8988T (cell line): ENCODE measurements at regions not wholly inside any gene's neighbourhood (a gene's known extent, or its start where the extent isn't known, plus 50 kb on each side); places are given as distances from the start of the nearest gene placed in this dataset.
"Not testable (repeated sequence)": the region's sequence is repeated elsewhere in the genome, so short reads cannot be mapped to it uniquely, and the experiment has no call there.

Experiments used
- DNase-seq: peaks from one replicate; pipeline ENCODE4 v3.0.0; 2011

DNA sequence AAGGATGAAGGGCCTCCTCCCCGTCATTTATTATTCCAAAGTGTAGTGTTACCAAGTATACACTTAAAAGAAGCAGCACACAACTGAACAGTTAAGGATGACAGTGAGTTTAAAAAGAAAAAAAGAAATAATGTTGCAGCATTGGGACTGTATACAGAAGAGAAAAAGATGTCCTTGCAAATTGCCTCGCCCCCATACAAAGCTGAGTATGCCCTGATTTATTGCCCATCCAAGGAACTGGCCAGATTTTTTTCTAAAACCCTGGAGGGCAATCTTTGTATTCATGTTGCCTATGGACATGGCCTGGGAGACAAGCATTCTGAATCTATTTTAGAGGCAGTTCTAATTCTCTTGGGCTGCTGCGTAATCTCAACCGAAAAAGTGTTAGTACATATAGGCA is 182.7 kb upstream of the NR4A3 start:
- no peak for DNase-seq

GRCh38 chr9:99647604-99648003 is 174.1 kb upstream of the NR4A3 start:
- DNase-seq, result no peak

DNA sequence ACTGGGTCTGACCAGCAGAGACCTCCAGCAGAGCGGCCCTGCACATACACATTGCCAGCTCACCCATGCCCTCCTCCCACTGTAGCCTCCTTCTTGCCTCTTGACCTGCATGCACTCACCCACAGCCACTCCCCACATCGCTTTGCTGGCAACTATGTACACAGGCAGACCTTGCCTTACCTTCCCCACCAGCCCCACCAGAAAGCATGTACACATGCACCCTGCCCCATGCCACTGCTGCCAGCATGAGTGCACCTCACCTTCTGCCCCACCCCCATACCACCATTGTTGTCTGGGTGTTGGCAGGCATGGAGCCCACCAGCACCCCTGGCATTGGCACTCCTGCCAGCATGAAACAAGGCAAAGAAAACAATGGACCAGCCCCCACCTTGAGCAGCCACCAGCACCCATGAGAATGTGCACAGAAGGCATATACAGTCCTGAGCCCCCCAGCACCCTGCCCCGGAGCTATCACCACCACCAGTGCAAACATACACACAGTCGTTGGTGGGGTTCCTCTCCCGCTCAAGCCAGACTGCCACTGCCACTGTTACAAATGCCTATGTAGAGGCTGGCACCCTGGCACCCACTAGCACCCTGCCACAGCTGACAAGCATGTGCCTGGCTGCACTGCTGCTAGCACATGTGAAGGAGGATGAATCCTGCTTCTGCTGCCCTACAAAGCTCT is 171.4 kb upstream of the NR4A3 start:
- no peak for DNase-seq

DNA sequence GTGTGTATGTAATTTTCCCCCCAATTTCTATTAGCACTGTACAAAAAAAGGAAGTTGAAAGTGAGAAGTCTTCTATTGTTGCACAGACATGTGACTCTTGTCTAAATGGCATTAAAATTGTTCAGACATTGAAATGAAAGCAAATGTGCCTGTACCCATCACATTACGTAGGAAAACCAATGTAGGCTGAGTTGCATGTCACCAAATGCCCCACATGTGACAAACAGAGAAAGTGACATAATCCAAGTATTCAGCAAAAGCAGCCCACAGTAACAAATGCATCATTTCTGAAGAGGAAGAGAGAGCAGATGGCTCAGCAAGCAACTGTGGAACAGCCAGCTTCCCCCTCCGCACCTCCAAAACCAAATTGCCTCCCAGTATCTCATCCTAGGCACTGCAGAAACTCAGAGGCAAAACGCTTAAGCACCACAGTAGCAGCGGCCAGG is 161.5 kb upstream of the NR4A3 start:
- no peak for DNase-seq

GRCh38 chr9:99663297-99663696 is 158.4 kb upstream of the NR4A3 start:
- DNase-seq, result no peak

DNA sequence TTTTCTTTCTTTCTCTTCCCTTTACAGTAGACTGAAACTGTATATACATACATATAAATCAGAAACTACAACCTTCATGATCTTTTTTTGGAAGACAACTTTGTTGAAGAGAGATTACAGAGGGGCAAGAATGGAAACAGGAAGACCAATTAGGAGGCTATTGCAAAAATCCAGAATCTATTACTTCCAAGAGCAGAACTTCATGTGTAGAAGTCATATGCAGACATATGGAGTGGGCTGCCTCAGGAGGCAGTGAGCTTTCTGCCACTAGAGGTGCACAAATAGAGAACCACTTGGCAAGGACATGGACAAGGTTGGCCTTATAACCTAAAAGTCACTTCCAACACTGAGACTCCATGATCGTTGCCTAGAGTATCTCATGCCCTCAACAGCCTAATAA is 157.8 kb upstream of the NR4A3 start:
- no peak for DNase-seq

DNA sequence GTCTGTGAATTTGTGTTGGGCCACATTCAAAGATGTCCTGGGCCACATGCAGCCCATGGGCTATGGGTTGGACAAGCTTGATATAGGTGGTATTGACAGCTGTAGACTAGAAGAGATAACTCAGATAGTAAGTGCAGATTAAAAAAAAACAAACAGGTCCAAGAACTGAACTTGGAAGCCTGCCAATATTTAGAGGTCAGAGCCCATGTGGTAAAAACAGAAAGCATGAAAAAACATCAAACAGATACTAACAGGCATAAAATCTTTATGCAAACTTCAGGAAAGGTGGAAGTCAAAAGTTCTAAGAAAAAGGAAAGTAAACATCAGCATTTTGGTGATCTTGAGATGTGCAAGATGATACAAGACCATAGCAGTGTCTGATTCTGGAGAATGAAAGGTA is 155.1 kb upstream of the NR4A3 start:
- DNase-seq, result no peak

DNA sequence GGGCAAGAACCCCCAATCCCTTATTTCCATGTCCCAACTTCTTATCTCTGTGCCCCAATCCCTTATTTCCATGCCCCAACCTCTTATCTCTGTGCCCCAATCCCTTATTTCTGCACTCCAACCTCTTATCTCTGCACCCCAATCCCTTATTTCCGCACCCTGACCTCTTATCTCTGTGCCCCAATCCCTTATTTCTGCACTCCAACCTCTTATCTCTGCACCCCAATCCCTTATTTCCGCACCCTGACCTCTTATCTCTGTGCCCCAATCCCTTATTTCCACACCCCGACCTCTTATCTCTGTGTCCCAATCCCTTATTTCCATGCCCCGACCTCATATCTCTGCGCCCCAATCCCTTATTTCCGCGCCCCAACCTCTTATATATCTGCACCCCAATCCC is 150.8 kb upstream of the NR4A3 start:
- DNase-seq, result not testable (repeated sequence)

DNA sequence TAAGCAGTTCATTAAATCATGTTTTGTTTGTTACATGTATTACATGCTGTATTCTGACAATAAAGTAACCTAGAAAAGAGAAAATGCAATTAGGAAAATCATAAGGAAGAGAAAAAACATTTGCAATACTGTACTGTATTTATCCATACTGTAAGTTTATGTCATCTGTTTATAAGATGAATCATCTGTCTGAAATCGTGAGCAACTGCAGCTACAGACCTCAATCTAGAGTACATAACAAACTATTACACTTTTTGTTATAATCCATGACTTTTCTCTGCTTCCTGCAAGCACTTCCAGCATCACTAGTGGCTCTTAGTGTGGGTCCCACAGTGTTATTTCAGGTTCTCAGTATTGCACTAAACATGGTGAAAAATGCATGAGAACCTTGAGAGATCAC is 144.4 kb upstream of the NR4A3 start:
- no peak for DNase-seq

GRCh38 chr9:99678566-99678965 is 143.1 kb upstream of the NR4A3 start:
- no peak for DNase-seq

DNA sequence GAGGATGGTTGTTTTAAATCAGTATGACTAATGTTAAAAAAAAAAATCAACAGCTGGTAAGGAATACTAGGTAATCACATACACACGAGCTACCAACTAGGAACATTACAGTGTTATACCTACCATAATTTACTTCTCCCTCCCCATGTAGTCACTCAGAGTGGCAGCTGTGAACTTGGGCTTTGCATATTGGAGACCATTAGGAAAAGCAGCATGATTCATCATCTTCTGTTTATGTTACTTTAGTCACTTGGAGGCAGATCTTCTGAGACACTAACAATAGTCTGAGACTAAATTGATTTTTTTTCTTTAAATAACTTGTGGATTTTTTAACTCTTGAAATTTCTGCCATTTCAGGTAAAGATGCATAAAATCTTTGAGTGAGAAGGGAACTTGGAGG is 141.5 kb upstream of the NR4A3 start:
- DNase-seq, result no peak

GRCh38 chr9:99681113-99681512 is 140.6 kb upstream of the NR4A3 start:
- no peak for DNase-seq

DNA sequence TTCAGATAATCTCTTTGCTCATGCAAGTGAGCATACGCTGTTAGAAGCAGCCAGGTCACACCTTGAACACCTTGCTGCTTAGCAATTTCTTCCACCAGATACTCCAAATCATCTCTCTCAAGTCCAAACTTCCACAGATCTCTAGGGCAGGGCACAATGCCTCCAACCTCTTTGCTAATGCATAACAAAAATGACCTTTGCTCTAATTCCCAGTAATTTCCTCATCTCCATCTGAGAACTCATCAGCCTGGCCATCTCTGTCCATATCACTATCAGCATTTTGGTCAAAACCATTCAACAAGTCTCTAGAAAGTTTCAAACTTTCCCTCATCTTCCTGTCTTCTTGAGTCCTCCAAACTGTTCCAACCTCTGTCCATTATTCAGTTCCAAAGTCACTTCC is 139.3 kb upstream of the NR4A3 start:
- no peak for DNase-seq

DNA sequence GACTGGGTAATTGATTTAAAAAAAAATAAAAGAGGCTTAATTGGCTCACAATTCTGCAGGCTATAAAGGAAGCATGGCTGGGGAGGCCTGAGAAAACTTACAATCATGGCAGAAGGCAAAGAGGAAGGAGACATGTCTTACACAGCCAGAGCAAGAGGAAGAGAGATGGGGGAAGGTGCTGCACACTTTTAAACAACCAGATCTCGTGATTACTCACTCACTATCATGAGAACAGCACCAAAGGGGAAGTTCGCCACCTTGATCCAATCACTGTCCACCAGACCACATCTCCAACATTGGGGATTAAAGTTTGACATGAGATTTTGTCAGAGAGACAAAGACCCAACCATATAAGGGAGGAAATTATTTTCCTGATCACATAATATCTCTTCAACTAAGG is 138.8 kb upstream of the NR4A3 start:
- no peak for DNase-seq

GRCh38 chr9:99690573-99690972 is 131.1 kb upstream of the NR4A3 start:
- DNase-seq, result no peak

DNA sequence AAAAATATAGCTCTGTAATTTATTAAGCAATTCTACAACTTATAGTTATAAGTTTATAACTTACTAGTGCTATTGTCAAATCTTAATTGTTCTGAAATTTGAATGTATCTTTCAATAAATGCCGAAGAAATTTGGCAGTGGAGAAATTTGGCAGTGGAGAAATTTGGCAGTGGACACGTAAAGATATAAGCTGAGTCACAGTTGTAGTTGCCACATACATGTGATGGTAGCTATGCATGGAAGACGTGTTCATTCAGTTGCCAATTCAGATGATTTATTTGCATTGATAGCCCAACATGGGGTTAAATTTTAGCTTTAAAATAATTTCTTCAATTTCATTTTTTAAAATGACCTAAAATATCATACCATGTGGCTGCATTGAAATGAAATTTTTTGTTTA is 127.8 kb upstream of the NR4A3 start:
- no peak for DNase-seq

DNA sequence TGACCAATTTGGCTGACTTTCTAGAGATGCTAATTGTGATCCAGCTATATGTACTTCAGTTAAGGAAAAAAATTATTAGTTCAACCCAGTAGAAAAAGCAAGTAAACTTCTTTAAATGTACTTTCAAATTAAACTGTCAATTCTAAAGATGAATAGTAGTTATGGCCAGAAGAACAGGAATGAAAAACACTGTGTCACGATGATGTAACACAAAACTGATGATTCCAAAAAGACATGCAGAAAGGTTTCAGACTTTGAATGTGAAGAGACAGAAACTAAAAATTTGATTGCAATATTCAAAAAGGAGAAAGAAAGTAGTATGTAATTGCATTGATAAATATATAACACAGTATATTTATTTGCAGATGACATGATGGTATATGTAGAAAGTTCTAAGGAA is 127.3 kb upstream of the NR4A3 start:
- no peak for DNase-seq

DNA sequence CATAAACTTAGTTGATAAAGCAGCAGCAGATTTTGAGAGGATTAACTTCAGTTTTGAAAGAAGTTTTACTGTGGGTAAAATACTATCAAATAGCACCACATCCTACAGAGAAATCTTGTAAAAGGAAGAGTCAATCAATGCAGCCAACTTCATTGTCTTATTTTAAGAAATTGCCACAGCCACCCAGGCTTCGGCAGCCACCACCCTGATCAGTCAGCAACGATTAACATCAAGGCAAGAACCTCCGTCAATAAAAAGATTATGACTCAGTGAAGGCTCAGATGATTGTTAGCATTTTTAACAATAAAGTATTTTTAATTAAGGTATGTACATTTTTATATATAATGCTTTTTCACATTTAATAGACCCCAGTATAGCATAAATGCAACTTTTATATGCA is 122.3 kb upstream of the NR4A3 start:
- DNase-seq, result no peak

DNA sequence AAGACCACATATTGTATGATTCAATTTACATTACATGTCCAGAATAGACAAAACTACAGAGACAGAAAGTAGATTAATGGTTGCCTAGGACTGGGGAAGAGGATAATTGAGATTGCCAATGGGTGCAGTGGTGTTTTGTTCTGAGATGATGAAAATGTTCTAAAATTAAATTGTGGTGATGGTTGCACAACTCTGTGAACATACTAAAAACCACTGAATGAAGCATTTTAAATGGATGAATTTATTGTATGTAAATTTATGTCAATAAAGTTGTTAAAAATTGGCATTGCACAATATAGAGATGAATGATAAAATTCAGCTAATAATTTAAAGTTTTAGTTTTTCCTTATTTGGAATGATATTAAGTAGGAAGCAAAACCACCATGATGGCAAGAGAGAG is 109.5 kb upstream of the NR4A3 start:
- DNase-seq, result no peak

DNA sequence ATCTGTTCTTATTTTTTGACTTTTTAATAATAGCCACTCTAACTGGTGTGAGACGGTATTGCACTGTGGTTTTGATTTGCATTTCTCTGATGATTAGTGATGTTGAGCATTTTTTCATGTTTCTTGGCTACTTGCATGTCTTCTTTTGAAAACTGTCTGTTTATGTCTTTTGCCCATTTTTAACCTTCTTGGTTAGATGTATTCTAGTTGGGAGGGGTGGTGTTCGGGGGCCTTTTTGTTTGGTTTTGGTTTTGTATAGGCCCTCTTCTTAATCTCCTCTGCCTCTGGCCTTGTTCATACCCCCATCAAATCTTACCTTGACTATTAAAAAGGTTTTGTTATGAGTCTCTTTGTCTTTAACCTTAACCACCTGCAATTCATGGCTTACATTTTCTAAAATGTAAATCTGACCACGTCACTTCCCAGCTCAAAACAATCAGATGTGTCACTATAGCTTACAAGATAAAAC is 107.8 kb upstream of the NR4A3 start:
- DNase-seq, result no peak

- no peak for DNase-seq
Measured at GRCh38 chr9:99718631-99719030, 103.1 kb upstream of the NR4A3 start.

DNA sequence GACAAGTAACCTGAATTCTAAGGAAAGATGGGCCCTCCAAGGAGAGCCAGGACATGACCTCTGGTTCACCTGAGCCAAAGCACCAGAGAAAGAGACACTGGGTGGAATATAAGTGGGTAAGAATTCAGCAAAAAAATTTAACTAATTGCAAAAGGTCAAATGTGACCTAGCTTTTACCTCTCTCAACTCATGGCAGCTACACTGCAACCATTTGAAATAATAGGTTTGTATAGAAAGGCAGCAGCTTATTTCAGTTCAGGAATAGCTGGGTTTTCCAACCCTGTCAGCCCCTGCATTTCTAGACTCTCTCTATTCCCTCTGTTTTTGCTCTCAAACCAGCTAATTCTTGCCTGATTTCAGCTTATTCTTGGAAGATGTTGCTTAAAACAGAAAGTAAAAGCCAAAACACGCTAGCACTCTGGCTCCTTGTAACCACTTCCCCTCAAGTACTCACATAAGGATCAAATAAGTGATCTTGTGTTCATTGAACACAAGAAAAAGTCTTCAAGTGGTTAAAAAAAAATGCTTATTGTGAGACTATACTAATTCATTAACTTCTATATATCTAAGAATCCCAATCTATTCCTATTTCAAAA is 101.1 kb upstream of the NR4A3 start:
- no peak for DNase-seq

- DNase-seq, result no peak
Measured at GRCh38 chr9:99721898-99722297, 99.8 kb upstream of the NR4A3 start.

GRCh38 chr9:99722877-99723276 is 98.8 kb upstream of the NR4A3 start:
- no peak for DNase-seq

DNA sequence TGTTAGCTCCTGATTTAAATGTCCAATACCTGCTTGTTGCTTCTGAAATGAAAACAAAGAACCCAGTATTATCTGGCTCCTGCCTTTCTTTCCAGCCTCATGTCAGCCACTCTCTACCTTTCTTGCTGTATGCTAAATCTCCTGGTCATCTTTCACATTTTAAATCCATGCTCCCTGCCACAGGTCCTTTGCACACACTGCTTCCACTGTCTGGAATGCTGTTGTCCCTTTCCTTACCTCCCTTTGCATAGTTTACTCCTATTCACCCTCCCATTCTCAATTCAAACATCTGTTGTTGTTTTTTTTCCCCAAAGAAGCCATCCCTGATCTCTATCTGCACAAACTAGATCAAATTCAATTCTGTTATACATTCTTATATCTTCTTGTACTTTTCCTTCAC is 97.0 kb upstream of the NR4A3 start:
- no peak for DNase-seq
